MM.1S (cell line): ENCODE measurements at regions not wholly inside any gene's neighbourhood (a gene's known extent, or its start where the extent isn't known, plus 50 kb on each side); places are given as distances from the start of the nearest gene placed in this dataset.

Experiments
- CTCF ChIP-seq: fragments of 300-600 bp; sonication (generic); IDR thresholded peaks from 2 replicates; pipeline ENCODE4 v1.5.1; 2016; ENCODE audit warnings: antibody characterized with exemption, low read length, mixed read lengths
- EZH2 ChIP-seq: fragments of 300-600 bp; sonication (generic); optimal IDR thresholded peaks from 2 replicates; pipeline ENCODE3; 2017; ENCODE audit warnings: low read depth, mild to moderate bottlenecking, antibody characterized with exemption, low read length, mixed read lengths

DNA sequence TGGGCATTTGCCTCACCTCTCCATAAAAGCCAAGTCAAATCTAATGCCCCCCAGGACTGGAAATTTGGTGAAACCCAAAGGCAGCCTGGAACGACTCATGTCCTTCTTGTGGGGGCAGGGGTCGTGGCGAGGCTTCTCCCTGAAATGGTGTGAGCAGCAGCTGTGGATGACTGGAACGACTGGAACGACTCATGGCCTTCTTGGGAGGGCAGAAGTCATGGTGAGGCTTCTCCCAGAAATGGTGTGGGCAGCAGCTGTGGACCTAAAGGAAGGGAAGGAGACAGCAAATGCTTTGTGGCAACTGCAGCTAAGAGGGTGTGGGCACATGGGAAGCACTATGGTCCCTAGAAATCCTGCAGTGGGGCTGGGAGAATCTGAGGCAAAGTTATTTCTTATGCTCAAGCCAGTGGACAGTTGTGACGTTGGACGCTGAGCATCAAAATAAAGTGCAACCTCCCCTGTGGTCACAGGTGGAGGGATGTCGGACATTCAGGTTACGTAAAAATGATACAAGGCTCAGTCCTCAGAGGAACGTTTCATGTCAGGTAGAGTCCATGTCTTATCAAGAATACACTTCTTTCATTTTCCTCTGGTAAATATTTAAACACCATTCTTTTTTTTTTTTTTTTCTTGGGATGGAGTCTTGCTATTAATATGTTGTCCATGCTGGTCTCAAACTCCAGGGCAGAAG is 107.0 kb upstream of the KIF5B start:
- no peak for TF ChIP-seq EZH2
- no peak for TF ChIP-seq CTCF
